DND-41 (cell line): ENCODE measurements at regions not wholly inside any gene's neighbourhood (a gene's known extent, or its start where the extent isn't known, plus 50 kb on each side); places are given as distances from the start of the nearest gene placed in this dataset.

Experiments used
- ATAC-seq: fragments of 200-7000 bp; cut with Tn5 transposase; 3 replicates; pipeline ENCODE4 v1.9.1; 2021; ENCODE audit warnings: low read depth; ENCODE audit not compliant: insufficient read depth
- DNase-seq: peaks from one replicate; pipeline ENCODE4 v3.0.0-alpha.2; 2020
- H2AFZ ChIP-seq: 2 replicates; pipeline ENCODE4 v1.6.0; 2012; ENCODE audit warnings: low read depth, low read length
- H3K27ac ChIP-seq: 2 replicates; pipeline ENCODE4 v1.5.1; 2012; ENCODE audit warnings: low read length, inconsistent platforms
- H3K27me3 ChIP-seq: fragments of 200-600 bp; sonication (generic); 2 replicates; pipeline ENCODE4 v1.6.0; 2012; ENCODE audit warnings: low read length, mild to moderate bottlenecking, inconsistent platforms; ENCODE audit not compliant: insufficient read depth, poor library complexity
- H3K36me3 ChIP-seq: 2 replicates; pipeline ENCODE4 v1.5.1; 2012; ENCODE audit warnings: low read length, inconsistent platforms; ENCODE audit not compliant: insufficient read depth
- H3K4me1 ChIP-seq: 2 replicates; pipeline ENCODE4 v1.5.1; 2012; ENCODE audit warnings: mild to moderate bottlenecking, low read length; ENCODE audit not compliant: insufficient read depth
- H3K4me2 ChIP-seq: 2 replicates; pipeline ENCODE4 v1.6.0; 2012; ENCODE audit warnings: mild to moderate bottlenecking, moderate library complexity, low read length, inconsistent platforms; ENCODE audit not compliant: insufficient read depth
- H3K4me3 ChIP-seq, 2 experiments: fragments of 200-600 bp in 1 of 2; shearing (Covaris generic) in 1 of 2; 2 replicates each; pipeline ENCODE4 v1.5.1; 2012 to 2016; ENCODE audit warnings: inconsistent platforms in 2 of 2, low read length in 2 of 2, mild to moderate bottlenecking in 2 of 2, low read depth in 1 of 2, moderate library complexity in 1 of 2
- H3K79me2 ChIP-seq: 2 replicates; pipeline ENCODE4 v1.6.0; 2012; ENCODE audit warnings: low read length, inconsistent platforms; ENCODE audit not compliant: insufficient read depth
- H3K9ac ChIP-seq: 2 replicates; pipeline ENCODE4 v1.6.0; 2012; ENCODE audit warnings: low read depth, mild to moderate bottlenecking, inconsistent platforms, low read length, moderate library complexity
- H3K9me3 ChIP-seq: 2 replicates; pipeline ENCODE4 v1.5.1; 2012; ENCODE audit warnings: low read length, moderate library complexity, mild to moderate bottlenecking, inconsistent platforms; ENCODE audit not compliant: insufficient read depth, severe bottlenecking
- H4K20me1 ChIP-seq: 2 replicates; pipeline ENCODE4 v1.6.0; 2012; ENCODE audit warnings: low read length; ENCODE audit not compliant: insufficient read depth
- CTCF ChIP-seq: IDR thresholded peaks from 2 replicates; pipeline ENCODE4 v1.5.1; 2012; ENCODE audit warnings: borderline replicate concordance, low read length, moderate library complexity, mild to moderate bottlenecking; ENCODE audit not compliant: poor library complexity, severe bottlenecking; ENCODE audit errors: extremely low read depth
- EZH2 ChIP-seq: IDR thresholded peaks from 3 replicates; pipeline ENCODE4 v1.6.1; 2012; ENCODE audit warnings: borderline replicate concordance, low read depth, mild to moderate bottlenecking, moderate library complexity, low read length, inconsistent platforms; ENCODE audit not compliant: severe bottlenecking

GRCh38 chr1:87913361-87913760 is 584.7 kb downstream of the LMO4 start:
- Histone ChIP-seq H3K4me2 (no peak overlapping the region), H3K4me3 (no peak overlapping the region), H3K27me3 (no peaks in the 10 kb centered on the region), H2AFZ (no peak overlapping the region), H3K27ac (no peak overlapping the region), H4K20me1 (no peaks in the 10 kb centered on the region), H3K9ac (no peak overlapping the region), H3K36me3 (no peaks in the 10 kb centered on the region), H3K4me1 (no peaks in the 10 kb centered on the region), H3K9me3 (no peaks in the 10 kb centered on the region), H3K79me2 (no peaks in the 10 kb centered on the region)
- ATAC-seq (no peak), DNase-seq (no peak)
- TF ChIP-seq EZH2 = no peak
- TF ChIP-seq CTCF = no peak

GRCh38 chr1:87914396-87914795 is 585.7 kb downstream of the LMO4 start:
- no peak for TF ChIP-seq EZH2
- no peak for TF ChIP-seq CTCF

GRCh38 chr1:87915771-87916170 is 587.1 kb downstream of the LMO4 start:
- TF ChIP-seq EZH2 = no peak
- no peak for TF ChIP-seq CTCF
- DNase-seq = no peak
- ATAC-seq = no peak
- Histone ChIP-seq H3K4me3 (no peak overlapping the region), H2AFZ (no peak overlapping the region), H3K4me1 (no peaks in the 10 kb centered on the region), H3K36me3 (no peaks in the 10 kb centered on the region), H3K27me3 (no peaks in the 10 kb centered on the region), H3K27ac (no peak overlapping the region), H3K79me2 (no peaks in the 10 kb centered on the region), H3K4me2 (no peak overlapping the region), H4K20me1 (no peaks in the 10 kb centered on the region), H3K9ac (no peak overlapping the region), H3K9me3 (no peaks in the 10 kb centered on the region)

More at GRCh38 chr1:87914396-87914795, 585.7 kb downstream of the LMO4 start:
- Histone ChIP-seq H3K79me2 (no peaks in the 10 kb centered on the region), H3K9me3 (no peaks in the 10 kb centered on the region), H3K36me3 (no peaks in the 10 kb centered on the region), H3K4me1 (no peaks in the 10 kb centered on the region), H4K20me1 (no peaks in the 10 kb centered on the region), H3K27me3 (no peaks in the 10 kb centered on the region), H3K9ac (no peak overlapping the region), H3K4me2 (no peak overlapping the region), H3K4me3 (no peak overlapping the region), H3K27ac (no peak overlapping the region), H2AFZ (no peak overlapping the region)
- DNase-seq (no peak), ATAC-seq (no peak)

GRCh38 chr1:87916965-87917364 is 588.3 kb downstream of the LMO4 start:
- TF ChIP-seq EZH2 (no peak), CTCF (no peak)
- Histone ChIP-seq H4K20me1 (no peaks in the 10 kb centered on the region), H3K4me3 (no peak overlapping the region), H3K4me1 (no peaks in the 10 kb centered on the region), H3K27ac (no peak overlapping the region), H3K27me3 (no peaks in the 10 kb centered on the region), H3K9me3 (no peaks in the 10 kb centered on the region), H3K4me2 (no peak overlapping the region), H3K79me2 (no peaks in the 10 kb centered on the region), H3K9ac (no peak overlapping the region), H3K36me3 (no peaks in the 10 kb centered on the region), H2AFZ (no peak overlapping the region)
- DNase-seq (no peak), ATAC-seq (no peak)
